GM21825 (cell line): ENCODE measurements at regions not wholly inside any gene's neighbourhood (a gene's known extent, or its start where the extent isn't known, plus 50 kb on each side); places are given as distances from the start of the nearest gene placed in this dataset.
"Not testable (repeated sequence)": the region's sequence is repeated elsewhere in the genome, so short reads cannot be mapped to it uniquely, and the experiment has no call there.

Source experiments
- ATAC-seq: cut with Tn5 transposase; IDR thresholded peaks from one replicate; pipeline ENCODE4 v1.9.1; 2021; ENCODE audit warnings: mild to moderate bottlenecking, moderate library complexity; ENCODE audit not compliant: unreplicated experiment

DNA sequence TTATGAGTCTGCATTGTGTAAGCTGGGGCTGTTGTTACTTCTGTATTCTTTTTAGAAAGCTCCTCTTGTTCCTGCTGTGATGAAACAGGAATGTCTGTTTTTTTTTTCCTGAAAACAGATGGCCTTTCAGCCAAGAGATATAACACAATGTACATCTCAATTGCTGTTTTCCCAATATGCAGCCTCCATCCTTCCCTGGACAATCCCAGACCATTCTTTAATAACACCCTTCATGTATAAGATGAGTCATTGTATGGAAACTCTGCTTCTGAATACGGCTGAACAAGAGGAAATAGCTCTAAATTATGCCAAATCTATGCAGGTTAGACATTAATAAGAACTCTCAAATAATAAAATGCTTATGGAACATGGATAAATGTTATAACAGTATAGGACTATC is 60.2 kb upstream of the LRRC4C start:
- no peak for ATAC-seq

DNA sequence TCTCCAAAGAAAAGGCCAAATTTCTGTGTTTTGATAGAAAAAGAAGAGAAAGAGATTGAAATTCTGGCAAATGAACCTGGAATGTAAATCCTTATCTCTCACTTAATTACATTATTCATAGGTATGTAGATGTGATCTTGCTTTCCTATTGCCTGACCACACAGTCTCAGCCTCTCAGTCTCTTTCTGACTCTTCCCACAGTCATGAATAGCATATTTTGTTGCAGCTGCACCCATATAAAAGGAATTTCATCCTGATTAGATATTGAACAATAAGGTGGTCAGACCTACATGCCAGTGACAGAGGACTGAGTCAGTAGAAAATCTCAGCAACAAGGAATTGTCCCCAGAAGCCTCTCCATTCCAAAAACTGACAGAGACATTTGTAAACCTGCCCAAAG is 62.9 kb upstream of the LRRC4C start:
- ATAC-seq, result no peak

DNA sequence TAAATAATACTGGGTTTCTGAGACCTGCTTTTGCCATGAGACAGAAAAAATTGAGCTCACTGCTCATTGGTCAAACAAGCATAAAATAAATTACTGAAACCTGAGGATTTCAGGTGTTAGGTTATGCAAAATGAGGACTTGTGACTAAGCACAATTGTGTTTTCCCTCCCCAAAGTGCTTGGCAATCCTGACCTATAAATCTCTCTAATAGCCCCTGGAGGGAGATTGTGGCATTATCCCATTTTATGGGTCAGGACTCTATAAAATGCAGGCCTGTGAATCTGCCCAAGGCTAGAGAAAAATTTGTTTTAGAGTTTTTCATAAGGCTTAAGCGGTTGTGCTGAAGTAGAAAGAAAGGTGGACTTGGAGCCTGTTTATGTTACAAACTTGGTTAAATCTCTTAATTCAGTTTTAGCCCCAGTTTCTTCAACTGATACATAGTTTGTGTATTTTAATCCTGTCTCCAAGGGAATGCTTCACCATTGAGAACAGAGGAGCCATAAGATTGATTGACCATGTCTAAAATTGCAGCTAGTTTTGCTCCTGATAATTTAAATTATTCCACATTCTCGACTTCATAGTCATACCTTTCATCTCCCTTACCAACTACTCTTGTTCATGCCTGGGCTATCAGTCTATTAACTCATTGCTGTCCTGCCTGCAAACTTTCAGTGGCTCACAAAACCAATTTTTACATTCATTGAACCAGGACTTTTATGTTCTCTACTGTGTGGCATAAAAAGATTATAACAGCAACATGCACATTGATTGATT is 63.6 kb upstream of the LRRC4C start:
- no peak for ATAC-seq

DNA sequence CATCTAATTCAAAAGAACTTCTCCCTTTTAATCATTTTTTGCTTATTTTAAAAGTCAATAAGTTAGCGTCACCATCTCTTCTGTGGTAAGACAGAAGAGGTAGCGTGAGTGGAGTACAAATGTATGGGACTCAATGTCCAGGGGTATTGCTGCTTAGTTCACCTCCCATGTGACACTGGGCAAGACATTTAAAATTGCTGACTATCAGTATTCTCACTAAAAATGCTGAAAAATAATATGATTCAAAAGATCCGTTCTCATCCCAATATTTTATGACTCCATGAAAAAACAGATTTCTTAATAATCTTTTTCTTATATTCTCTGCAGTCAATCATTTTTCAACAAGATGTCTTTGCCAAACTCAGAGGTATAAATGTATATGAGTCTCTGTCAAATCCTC is 68.1 kb upstream of the LRRC4C start:
- no peak for ATAC-seq

DNA sequence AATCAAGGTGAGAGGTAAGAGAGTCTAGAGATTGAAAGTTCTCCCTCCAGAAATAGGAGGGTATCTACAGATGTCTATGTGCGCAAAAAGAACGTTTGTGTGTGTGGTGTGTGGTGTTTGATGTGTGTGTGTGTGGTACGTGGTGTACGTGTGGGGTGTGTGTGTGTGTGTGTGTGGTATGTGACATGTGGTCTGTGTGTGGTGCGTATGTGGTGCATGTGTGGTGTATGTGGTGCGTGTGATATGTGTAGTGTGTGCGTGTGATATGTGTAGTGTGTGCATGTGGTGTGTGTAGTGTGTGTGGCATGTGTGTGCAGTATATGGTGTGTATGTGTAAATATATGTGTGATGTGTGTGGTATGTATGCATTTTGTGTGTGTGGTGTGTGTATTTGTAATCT is 73.0 kb upstream of the LRRC4C start:
- no peak for ATAC-seq

DNA sequence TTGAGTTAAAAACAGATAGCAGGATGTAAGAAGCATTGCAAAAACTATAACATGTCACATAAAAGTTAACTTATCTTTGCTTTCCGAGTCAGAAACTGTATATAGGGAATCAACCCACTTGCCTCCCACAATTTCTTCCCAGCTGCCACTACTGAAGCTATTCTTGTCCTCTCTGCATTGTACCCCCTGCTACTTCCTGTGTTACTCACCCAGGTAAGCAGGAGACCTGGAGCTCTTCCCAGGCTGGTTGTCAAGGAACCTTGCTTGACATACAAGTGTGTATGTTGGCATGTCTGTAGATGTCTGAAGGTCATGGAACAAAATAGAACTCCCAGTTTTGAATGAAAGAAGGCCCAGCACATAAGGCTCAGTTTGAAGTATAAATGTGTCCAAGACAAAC is 74.3 kb upstream of the LRRC4C start:
- ATAC-seq, result no peak

DNA sequence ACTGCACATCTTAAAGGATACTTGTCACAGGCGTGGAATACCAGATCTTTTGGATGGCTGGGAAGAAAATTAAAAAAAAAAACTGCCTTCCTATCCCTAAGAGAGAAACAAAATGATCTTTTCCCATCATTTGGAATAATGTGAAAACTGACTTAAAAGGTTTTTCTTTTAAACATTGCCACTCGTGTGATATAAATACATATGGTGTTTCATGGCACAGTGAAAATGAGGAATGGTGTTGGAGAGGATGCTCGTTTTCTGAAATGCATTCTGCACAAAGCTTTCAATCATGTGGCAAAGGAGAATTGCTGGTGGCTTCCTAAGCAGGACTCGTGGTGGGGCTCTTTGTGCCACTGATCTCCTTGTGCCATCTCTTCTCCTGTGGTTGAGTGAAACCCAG is 74.9 kb upstream of the LRRC4C start:
- ATAC-seq, result no peak

DNA sequence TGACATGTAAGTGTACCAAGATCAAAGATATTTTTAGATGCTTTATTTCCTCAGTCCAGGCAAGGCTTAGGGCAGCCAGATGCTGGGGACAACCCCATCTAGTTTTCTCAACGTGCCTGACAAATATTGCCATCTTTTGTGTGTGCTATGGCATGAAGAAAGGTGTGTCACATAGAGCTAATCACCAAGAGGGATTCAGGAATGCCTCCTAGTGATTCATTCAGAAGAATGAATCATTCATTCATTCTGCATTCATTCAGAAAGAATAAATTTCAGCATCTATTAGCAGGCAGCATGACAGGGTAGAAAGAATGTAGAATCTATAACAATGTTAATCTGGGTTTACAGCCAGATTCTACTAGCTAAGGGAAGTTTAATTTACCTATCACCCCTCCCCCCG is 75.4 kb upstream of the LRRC4C start:
- no peak for ATAC-seq

DNA sequence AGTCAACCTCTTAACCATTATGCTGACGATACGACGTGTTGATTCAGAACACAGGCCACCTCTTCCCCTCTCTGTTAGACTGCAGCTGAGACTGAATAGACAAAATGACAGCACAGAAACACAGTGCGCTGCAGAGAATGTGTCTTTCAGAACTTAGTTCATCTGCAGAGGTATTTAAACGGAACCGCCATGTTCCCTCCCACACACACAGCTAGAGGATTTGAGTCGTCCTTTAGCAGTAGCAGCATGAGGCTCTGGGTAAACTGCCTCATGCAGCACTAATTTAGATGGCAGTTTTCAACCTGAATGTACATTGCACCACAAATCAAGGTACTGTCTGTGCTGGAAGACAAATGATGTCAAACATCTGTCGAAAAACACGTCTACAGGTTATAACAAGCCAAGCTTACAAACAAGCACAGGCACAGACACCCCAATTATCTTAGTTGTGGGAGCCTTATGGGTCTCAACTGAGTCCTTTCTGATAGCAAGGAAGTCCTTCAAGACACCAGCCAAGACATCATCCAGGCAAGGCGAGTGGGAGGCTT is 76.6 kb upstream of the LRRC4C start:
- ATAC-seq, result no peak

DNA sequence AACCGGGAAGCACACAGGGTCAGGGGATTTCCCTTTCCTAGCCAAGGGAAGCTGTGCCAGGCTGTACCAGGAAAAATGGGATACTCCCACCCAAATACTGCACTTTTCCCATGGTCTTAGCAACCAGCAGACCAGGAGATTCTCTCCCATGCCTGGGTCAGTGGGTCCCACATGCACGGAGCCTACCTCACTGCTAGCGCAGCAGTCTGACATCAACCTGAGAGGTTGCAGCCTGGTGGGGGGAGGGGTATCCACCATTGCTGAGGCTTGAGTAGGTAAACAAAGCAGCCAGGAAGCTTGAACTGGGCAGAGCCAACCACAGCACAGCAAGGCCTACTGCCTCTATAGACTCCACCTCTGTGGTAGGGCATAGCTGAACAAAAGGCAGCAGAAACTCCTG is 85.5 kb upstream of the LRRC4C start:
- not testable (repeated sequence) for ATAC-seq

DNA sequence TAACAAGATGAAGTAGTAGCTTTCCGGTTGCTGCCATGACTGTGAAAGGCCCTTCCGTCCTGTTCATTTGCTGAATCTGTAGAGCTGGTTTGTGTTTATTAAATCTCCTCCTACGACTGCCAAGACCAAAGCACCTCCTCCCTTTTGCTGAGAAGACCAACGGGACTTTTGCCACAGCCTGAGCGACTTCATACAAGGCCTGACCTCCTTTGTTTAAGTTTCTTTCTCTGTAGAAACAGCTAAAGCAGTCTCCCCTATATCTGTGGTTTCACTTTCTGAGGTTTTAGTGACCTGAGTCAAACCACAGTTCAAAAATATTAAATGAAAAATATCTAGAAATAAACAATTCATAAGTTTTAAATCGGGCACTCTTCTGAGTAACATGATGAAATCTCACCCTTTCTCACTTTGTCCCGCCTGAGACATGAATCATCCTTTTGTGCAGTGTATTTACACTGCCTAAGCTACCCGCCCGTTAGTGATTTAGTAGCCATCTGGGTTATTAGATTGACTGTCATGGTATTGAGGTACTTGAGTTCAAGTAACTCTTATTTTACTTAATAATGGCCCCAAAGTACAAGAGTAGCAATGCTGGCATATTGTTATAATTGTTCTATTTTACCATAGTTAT is 119.1 kb upstream of the LRRC4C start:
- no peak for ATAC-seq

DNA sequence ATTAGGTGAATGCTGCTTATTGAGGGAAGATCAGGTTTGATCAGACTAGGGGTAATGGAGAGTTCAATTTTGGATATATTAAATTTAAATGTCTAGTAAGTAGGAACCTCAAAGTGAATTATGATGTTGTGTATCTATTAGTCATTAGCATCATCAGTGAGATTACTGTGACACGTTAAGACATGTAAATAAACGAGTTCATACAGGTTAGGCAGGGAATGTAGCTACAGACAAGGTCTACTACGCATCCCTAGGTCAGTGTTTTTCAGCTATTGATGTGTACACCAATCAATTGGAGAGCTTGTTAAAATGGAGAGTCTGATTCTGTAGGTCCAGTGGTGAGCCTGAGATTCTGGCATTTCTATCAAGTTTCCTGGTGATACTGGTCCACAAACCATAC is 120.1 kb upstream of the LRRC4C start:
- ATAC-seq, result no peak

DNA sequence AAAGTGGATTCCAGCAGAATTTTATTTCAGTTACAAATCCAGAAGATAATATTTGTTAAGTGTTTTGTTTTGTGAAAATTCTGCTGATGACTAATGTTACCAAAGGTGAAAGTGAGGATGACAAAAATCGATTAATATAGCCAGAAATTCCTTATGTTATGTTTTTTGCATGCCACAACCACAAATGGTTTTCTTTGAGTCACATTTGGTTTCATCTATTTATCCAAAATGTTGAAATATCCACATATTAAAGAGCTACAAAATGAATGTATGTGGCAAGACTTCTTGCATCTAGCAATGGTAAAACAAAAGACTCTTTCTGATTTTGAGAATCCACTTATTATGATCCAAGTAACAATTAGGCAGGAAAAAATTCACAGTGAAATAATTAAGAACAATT is 150.1 kb upstream of the LRRC4C start:
- no peak for ATAC-seq

DNA sequence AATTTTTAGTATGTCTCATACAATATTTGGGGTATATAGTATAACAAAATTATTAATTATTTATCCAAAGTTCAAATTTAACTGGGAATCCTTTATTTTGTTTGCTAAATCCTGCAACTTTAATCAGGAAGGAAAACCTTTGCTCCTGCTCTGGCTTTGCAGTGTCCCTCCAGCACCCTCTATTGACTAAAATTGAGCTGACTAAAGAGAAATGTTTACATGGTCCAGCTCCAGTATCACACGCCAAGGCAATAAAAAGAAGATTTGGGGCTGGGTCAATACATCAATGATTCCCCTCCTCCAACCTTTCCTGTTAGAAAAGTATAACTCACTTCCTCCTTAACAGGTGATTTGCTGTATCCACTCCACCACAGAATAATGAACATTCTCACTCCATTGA is 153.0 kb upstream of the LRRC4C start:
- ATAC-seq, result no peak

DNA sequence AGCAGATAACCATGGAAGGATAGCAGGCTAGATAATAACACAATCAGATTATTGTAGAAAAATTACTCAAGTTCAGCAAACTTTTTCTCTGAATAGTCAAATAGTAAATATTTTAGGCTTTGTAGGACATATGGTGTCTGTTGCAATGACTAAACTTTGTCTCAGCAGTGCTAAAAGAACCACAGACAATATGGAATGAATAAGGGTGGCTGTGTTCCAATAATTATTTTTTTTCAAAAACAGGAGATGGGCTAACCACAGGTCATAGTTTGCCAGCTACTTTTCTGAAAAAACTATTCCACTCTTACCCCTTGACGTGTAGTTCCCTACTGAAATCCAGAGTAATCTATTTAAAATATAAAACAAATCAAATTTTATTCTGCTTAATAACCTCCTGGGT is 153.9 kb upstream of the LRRC4C start:
- no peak for ATAC-seq

DNA sequence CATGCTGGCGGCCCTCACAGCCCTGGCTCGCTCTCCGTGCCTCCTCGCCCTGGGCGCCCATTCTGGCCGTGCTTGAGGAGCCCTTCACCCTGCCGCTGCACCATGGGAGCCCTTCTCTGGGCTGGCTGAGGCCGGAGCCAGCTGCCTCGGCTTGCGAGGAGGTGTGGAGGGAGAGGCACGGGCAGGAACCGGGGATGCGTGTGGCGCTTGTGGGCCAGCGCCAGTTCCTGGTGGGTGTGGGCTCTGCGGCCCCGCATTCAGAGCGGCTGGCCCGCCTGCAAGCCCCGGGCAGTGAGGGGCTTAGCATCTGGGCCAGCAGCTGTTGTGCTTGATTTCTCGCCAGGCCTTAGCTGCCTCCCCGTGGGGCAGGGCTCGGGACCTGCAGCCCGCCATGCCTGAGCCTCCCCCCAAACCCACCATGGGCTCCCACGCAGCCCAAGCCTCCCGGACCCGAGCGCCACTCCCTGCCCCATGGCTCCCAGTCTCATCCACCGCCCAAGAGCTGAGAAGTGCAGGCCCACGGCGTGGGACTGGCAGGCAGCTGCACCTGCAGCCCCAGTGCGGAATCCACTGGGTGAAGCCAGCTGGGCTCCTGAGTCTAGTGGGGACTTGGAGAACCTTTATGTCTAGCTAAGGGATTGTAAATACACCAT is 163.4 kb upstream of the LRRC4C start:
- ATAC-seq, result no peak

DNA sequence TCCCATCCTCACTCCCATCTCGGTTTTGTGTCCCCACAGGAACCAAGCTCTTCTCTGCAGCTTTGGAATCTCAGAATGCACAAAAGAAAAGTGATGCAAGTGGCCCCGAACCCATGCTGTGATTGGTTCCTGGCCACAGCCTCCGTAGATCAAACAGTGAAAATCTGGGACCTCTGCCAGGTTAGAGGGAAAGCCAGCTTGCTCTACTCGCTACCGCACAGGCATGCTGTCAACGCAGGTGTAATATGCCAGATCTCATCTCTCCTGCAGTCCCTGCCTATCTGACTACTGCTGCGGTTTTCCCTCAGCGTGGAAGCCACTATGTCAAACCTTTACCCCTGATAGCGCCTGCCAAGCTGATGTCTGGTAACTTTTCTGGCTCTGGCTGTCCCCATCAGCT is 200.5 kb upstream of the LRRC4C start:
- no peak for ATAC-seq

DNA sequence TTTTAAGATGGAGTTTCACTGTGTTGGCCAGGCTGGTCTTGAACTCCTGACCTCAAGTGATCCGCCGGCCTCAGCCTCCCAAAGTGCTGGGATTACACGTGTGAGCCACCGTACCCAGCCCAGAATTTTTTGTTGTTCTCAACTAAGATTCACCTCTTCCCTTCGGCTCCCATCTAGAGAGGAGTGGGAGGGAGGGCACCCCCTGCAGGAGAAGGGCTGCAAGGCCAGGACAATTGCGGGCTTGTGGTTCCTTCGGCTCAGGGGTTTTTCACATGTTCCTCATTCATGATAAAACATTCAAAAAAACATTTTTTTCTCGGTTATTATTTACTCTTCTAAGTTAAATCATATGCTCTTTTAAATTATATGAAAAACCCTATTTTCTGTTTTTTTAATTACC is 201.1 kb upstream of the LRRC4C start:
- ATAC-seq, result no peak

DNA sequence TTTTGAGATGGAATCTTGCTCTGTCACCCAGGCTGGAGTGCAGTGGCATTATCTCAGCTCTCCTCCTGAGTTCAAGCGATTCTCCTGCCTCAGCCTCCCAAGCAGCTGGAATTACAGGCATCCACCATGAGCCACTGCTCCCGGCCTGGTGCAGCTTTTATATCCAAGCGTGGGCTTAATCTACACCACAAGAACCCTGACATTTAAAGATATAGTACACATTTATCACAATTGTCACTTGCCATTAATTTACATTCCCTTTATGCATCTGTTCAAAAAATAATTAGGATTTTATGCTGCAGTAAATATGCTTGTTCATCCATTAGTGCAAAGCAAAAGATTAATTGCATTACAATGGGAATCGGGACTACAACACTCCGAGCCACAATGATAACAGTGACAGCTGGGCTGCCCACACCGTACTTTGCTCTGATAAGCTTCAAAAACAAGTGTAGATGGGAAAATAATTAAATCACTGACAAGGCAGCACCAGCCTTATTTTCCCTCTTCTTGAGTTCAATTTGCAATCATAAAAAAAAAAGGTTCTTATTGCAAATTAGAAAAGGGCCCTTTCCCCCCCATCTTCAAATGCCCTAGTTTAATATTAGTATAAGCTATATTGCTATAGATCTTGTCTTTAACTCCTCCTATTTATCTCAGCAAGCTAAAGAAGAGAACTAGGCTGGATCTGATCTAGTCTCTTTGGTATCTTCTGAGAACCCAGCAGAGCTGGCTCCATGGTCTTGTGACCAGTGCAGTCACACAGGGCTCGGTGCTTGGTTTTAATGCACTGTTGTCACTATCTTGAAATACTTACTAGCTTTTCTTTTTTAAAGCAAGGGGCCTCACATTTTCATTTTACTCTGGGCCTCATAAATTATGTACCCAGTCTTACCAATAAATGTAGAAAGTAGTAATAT is 206.2 kb upstream of the LRRC4C start:
- no peak for ATAC-seq

DNA sequence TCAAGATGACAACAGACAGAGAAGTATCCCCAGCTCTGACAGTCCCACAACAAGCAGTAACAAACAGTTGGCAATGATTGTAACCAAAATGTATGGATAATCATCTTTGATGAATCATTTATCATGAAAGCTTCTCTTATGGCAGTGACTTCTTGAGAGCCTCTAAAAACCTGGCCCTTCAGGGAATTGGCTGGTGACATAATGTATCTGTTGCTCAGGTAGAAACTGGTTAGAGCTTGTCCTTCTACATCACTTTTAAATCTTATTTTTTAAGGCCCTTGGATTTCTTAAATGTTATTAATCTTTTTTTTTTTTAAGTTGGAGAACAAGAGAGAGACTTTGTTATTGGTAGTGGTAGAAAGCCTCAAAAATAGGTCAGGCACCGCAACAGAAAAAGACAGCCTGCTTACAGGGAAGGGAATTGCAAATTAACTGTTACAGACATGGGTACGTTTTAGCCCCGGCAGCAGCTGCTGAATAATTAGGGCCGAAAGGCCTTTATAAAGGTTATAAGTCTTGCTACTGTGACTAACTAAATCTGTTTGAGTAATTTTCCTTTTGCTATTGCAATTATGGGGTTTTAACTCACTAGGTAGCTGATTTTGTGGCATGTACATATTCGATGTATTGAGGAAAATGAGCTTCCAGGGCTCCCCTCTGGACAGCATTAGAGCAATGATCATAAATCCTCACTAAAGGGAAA is 207.7 kb upstream of the LRRC4C start:
- no peak for ATAC-seq
